ENCODE measurements at regions not wholly inside any gene's neighbourhood (a gene's known extent, or its start where the extent isn't known, plus 50 kb on each side); places are given as distances from the start of the nearest gene placed in this dataset.

DNA sequence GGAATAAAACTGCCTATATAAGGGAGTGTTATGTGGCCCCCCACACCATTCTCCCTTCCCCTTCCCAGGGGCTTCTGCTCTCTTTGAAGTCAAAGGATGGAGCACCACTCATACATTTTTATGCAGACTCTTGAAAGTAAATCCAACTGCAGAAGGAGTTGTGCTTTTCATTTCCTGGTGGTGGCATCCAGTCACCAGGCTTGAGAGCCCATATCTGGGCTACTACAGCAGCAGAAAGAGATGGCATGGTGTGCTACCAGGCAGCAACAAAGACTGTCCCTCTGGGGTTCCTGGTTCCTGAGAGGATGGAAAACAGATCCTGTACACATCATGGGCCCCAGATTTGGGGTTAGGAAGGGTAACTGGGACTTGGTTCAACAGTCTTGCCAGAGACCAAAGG lies 226.4 kb downstream of the CLIC5 start:
- Histone ChIP-seq H3K36me3 (replicated peaks) (no peaks in the 10 kb centered on the region), H3K4me3 (ENCODE audit: low read depth, low read length) (no peak overlapping the region), H3K27me3 (replicated peaks) (no peaks in the 10 kb centered on the region), H3K27ac (no peak overlapping the region)
- DNase-seq: no peak
- TF ChIP-seq, protein P1, sequence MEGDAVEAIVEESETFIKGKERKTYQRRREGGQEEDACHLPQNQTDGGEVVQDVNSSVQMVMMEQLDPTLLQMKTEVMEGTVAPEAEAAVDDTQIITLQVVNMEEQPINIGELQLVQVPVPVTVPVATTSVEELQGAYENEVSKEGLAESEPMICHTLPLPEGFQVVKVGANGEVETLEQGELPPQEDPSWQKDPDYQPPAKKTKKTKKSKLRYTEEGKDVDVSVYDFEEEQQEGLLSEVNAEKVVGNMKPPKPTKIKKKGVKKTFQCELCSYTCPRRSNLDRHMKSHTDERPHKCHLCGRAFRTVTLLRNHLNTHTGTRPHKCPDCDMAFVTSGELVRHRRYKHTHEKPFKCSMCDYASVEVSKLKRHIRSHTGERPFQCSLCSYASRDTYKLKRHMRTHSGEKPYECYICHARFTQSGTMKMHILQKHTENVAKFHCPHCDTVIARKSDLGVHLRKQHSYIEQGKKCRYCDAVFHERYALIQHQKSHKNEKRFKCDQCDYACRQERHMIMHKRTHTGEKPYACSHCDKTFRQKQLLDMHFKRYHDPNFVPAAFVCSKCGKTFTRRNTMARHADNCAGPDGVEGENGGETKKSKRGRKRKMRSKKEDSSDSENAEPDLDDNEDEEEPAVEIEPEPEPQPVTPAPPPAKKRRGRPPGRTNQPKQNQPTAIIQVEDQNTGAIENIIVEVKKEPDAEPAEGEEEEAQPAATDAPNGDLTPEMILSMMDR (IDR thresholded peaks at IDR 0.05; ENCODE audit: low read depth, low read length, missing control alignments): no peak
- in situ Hi-C loops (cut with HindIII; ENCODE audit: low pct_ligation_motif_present, low sequenced_read_pairs): no loop called here

DNA sequence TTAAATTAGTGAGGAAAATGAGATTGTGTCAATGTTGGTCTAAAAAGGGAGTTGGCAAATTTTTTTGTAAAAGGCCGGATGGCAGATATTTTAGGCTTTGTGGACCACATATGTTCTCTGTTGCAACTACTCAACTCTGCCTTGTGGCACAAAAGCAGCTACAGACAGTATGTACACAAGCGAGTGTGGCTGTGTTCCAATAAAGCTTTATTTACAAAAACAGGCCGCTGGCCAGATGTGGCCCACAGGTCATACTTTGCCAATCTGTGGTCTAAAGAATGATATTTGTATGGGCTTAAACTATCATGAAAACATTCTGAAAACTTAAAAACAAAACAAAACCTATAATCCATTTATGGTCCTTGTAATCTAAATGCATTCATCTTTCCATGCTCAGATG lies 228.3 kb downstream of the CLIC5 start:
- TF ChIP-seq, protein P1 (IDR thresholded peaks at IDR 0.05; ENCODE audit: low read depth, low read length, missing control alignments): no peak

GRCh38 chr6:45786355-45786781 lies 229.3 kb downstream of the CLIC5 start:
- H3K27ac ChIP-seq: no peak overlapping the region
- DNase-seq: no peak
- H3K27me3 ChIP-seq (replicated peaks): no peaks in the 10 kb centered on the region
- TF ChIP-seq, protein P1 (IDR thresholded peaks at IDR 0.05; ENCODE audit: low read depth, low read length, missing control alignments): no peak
- no peaks in the 10 kb centered on the region for H3K36me3 ChIP-seq (replicated peaks)
- H3K4me3 ChIP-seq (ENCODE audit: low read depth, low read length): no peak overlapping the region
- in situ Hi-C loops (cut with HindIII; ENCODE audit: low pct_ligation_motif_present, low sequenced_read_pairs): no loop called here

More for the DNA sequence above, 228.3 kb downstream of the CLIC5 start:
- in situ Hi-C loops (cut with HindIII; ENCODE audit: low pct_ligation_motif_present, low sequenced_read_pairs): no loop called here
- DNase-seq: no peak
- Histone ChIP-seq H3K27ac (no peak overlapping the region), H3K36me3 (replicated peaks) (no peaks in the 10 kb centered on the region), H3K4me3 (ENCODE audit: low read depth, low read length) (no peak overlapping the region), H3K27me3 (replicated peaks) (no peaks in the 10 kb centered on the region)

DNA sequence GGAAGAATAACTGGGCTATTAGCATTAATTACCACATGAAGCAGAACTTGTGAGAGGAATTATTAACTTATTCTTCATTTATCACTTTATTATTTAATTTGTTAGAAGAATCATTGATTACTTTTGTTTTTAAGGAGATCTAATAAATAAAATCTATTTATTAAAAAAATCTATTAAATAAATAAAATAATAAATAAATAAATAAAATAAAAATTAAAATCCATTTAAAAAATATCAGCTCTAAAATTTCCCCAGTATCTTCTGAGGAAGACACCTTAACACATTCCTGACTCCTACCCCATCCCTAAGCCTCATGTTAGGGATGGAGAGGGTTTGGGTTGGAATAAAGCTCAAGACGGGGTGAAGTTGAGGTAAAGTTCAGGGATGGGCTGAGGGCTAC lies 231.4 kb downstream of the CLIC5 start:
- DNase-seq: no peak
- no peak overlapping the region for H3K27ac ChIP-seq
- no peaks in the 10 kb centered on the region for H3K27me3 ChIP-seq (replicated peaks)
- H3K4me3 ChIP-seq (ENCODE audit: low read depth, low read length): no peak overlapping the region
- in situ Hi-C loops (cut with HindIII; ENCODE audit: low pct_ligation_motif_present, low sequenced_read_pairs): no loop called here
- no peaks in the 10 kb centered on the region for H3K36me3 ChIP-seq (replicated peaks)
- TF ChIP-seq, protein P1 (IDR thresholded peaks at IDR 0.05; ENCODE audit: low read depth, low read length, missing control alignments): no peak

DNA sequence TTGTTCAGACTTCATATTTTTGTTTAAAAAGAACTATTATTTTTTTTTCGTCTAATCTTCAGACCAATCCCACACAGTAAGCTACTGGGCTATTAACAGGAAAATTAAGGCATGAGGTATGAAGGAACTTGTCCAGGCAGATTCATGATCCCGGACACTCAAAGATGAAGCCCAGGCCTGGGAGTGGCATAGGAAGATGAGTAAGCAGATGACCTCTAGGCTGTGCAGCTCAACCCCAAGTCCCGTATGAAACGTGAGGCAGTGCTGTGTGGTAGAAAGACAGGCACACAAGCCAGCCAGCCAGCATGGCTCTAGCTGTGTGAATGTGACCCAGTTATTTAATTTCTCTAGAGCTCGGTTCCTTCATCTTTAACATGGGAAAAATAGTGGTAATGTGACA lies 231.9 kb downstream of the CLIC5 start:
- Histone ChIP-seq H3K36me3 (replicated peaks) (no peaks in the 10 kb centered on the region), H3K4me3 (ENCODE audit: low read depth, low read length) (no peak overlapping the region), H3K27ac (no peak overlapping the region), H3K27me3 (replicated peaks) (no peaks in the 10 kb centered on the region)
- no peak for DNase-seq
- TF ChIP-seq, protein P1 (IDR thresholded peaks at IDR 0.05; ENCODE audit: low read depth, low read length, missing control alignments): no peak
- in situ Hi-C loops (cut with HindIII; ENCODE audit: low pct_ligation_motif_present, low sequenced_read_pairs): no loop called here

GRCh38 chr6:45781890-45782289 lies 233.8 kb downstream of the CLIC5 start:
- H3K27ac ChIP-seq: no peak overlapping the region
- TF ChIP-seq, protein P1 (IDR thresholded peaks at IDR 0.05; ENCODE audit: low read depth, low read length, missing control alignments): no peak
- H3K36me3 ChIP-seq (replicated peaks): no peaks in the 10 kb centered on the region
- DNase-seq: no peak
- in situ Hi-C loops (cut with HindIII; ENCODE audit: low pct_ligation_motif_present, low sequenced_read_pairs): no loop called here
- no peak overlapping the region for H3K4me3 ChIP-seq (ENCODE audit: low read depth, low read length)
- no peaks in the 10 kb centered on the region for H3K27me3 ChIP-seq (replicated peaks)

Data from brain microvascular endothelial cell (primary cell).